PFSK-1 (cell line): ENCODE measurements at regions not wholly inside any gene's neighbourhood (a gene's known extent, or its start where the extent isn't known, plus 50 kb on each side); places are given as distances from the start of the nearest gene placed in this dataset.

Experiments
- POLR2AphosphoS5 ChIP-seq: IDR thresholded peaks from 2 replicates; pipeline ENCODE4 v1.6.1; 2012; ENCODE audit warnings: low read depth, mild to moderate bottlenecking, control low read depth, low read length, moderate library complexity
- SIN3A ChIP-seq: IDR thresholded peaks from 2 replicates; pipeline ENCODE4 v1.6.1; 2012; ENCODE audit warnings: mild to moderate bottlenecking, low read length, moderate library complexity, borderline replicate concordance; ENCODE audit not compliant: insufficient read depth
- TF ChIP-seq, protein P1 (sequence below), 2 experiments: IDR thresholded peaks; 2 replicates each; pipeline versions ENCODE4 v1.6.1 to v1.8.0; 2011 to 2012; ENCODE audit warnings: low read depth in 2 of 2, low read length in 2 of 2, control low read depth in 1 of 2, inconsistent platforms in 1 of 2, mild to moderate bottlenecking in 1 of 2, moderate library complexity in 1 of 2; ENCODE audit not compliant: insufficient read depth in 1 of 2

DNA sequence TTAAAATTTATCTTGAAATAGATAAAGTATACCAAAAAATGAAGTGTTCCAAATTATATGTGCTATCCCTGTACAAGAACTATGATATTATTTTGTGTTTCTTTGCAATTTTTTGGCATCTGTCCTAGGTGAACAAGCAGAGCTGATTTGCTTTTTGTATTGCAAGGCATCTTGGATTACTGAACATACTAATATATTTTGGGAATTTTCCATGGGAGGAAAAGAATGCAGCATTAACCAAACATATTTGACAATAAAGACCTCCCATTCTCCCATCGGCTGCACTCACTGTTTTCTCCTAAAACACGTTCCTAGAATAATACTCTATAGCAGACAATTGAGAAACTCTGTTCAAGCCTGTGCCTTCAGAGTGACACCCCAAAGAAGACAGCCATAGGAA lies 265.1 kb upstream of the ALCAM start:
- TF ChIP-seq POLR2AphosphoS5 (no peak), SIN3A (no peak)
- TF ChIP-seq, protein P1, sequence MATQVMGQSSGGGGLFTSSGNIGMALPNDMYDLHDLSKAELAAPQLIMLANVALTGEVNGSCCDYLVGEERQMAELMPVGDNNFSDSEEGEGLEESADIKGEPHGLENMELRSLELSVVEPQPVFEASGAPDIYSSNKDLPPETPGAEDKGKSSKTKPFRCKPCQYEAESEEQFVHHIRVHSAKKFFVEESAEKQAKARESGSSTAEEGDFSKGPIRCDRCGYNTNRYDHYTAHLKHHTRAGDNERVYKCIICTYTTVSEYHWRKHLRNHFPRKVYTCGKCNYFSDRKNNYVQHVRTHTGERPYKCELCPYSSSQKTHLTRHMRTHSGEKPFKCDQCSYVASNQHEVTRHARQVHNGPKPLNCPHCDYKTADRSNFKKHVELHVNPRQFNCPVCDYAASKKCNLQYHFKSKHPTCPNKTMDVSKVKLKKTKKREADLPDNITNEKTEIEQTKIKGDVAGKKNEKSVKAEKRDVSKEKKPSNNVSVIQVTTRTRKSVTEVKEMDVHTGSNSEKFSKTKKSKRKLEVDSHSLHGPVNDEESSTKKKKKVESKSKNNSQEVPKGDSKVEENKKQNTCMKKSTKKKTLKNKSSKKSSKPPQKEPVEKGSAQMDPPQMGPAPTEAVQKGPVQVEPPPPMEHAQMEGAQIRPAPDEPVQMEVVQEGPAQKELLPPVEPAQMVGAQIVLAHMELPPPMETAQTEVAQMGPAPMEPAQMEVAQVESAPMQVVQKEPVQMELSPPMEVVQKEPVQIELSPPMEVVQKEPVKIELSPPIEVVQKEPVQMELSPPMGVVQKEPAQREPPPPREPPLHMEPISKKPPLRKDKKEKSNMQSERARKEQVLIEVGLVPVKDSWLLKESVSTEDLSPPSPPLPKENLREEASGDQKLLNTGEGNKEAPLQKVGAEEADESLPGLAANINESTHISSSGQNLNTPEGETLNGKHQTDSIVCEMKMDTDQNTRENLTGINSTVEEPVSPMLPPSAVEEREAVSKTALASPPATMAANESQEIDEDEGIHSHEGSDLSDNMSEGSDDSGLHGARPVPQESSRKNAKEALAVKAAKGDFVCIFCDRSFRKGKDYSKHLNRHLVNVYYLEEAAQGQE (IDR thresholded peaks at IDR 0.05; ENCODE audit: insufficient read depth in 1 of 2, low read depth in 2 of 2, low read length in 2 of 2) = no peak
